GM12874 (cell line): ENCODE measurements at regions not wholly inside any gene's neighbourhood (a gene's known extent, or its start where the extent isn't known, plus 50 kb on each side); places are given as distances from the start of the nearest gene placed in this dataset.

Experiments used
- CTCF ChIP-seq: IDR thresholded peaks from 2 replicates; pipeline ENCODE4 v1.5.1; 2011; ENCODE audit warnings: low read depth, mild to moderate bottlenecking, control low read depth, low read length, moderate library complexity; ENCODE audit not compliant: insufficient read depth

- TF ChIP-seq CTCF, result no peak
Measured at GRCh38 chr16:13863075-13863765, 56.7 kb upstream of the ERCC4 start.

GRCh38 chr16:13864689-13865088 is 55.3 kb upstream of the ERCC4 start:
- no peak for TF ChIP-seq CTCF

- peak; percentile 80 for TF ChIP-seq CTCF
Measured at GRCh38 chr16:13866073-13866472, 53.9 kb upstream of the ERCC4 start.
